NCI-H2171 treated with DMSO at 0.1 percent for 48 hours (cell line): ENCODE measurements at regions not wholly inside any gene's neighbourhood (a gene's known extent, or its start where the extent isn't known, plus 50 kb on each side); places are given as distances from the start of the nearest gene placed in this dataset.

Source experiments
- DNase-seq: peaks from one replicate; lab custom pipeline; 2025; lab: John Stamatoyannopoulos, UW

DNA sequence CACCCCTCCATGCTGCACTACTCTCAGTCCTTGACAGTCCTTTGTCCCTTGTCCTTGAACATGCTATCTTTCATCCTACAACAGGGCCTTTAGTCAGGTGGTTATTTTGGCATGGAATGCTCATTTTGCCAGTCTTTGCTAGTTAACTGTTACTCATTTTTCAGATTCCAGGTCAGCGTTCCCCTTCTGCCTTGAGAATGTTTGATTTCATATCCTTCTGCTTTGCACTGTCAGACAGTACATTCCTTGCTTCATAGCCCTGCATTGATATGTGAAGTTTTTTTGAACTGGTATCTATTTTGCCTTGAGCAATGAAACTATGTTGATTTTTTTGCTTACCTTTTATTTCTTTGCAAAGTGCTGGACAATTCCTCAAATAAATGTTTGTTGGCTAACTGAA lies 638.2 kb upstream of the SEMA6A start:
- no peak for DNase-seq

DNA sequence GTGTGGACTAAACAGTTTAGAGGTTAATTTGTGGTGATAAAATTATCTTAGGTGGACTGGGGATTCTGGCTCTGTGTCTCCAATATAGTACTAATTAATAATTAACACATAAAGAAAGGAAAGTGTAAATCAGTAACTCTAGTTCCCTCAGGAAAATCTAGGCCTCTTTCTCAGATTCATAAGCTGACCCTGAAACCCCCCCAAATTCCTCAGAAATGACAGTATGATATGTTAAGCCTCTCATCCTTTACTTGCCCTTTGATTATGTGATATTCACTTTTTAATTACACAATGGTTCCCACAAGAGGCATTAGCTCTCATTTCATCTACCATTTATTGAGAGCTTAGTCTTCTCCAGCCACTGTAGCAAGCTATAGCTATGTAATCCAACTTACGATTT lies 636.2 kb upstream of the SEMA6A start:
- DNase-seq, result no peak

DNA sequence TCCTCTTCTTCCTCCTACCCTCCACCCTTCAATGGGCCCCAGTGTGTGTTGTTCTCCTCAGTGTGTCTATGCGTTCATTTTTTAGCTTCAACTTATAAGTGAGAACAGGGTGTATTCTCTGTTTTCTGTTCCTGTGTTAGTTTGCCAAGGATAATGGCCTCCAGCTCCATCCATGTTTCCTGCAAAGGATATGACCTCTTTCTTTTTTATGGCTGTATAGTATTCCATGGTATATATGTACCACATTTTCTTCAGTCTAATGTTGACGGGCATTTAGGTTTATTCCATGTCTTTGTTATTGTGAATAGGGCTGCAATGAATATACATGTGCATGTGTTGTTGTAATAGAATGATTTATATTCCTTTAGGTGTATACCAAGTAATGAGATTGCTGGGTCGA lies 634.9 kb upstream of the SEMA6A start:
- DNase-seq, result no peak

DNA sequence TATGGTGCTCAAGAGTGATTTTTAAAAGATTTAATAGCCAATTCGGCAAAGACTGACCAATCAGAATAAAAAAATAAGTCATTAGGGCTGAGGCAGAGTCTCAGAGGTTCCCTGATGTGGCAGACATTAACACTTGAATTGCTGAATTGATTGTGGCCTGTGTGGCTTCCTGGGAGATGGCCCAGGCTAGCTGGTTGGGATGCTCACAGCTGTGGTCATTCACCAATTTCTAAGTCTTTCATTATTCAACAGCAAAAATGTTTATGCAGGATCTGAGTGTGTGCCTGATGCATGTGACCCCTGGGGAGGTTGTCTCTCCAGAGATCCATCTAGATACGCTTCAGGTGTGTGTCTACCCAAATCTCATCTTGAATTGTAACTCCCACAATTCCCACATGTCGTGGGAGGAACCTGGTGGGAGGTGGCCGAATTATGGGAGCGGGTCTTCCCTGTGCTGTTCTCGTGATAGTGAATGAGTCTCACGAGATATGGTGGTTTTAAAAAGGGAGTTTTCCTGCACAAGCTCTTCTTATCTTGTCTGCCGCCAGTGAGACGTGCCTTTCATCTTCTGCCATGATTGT lies 632.6 kb upstream of the SEMA6A start:
- DNase-seq, result no peak

DNA sequence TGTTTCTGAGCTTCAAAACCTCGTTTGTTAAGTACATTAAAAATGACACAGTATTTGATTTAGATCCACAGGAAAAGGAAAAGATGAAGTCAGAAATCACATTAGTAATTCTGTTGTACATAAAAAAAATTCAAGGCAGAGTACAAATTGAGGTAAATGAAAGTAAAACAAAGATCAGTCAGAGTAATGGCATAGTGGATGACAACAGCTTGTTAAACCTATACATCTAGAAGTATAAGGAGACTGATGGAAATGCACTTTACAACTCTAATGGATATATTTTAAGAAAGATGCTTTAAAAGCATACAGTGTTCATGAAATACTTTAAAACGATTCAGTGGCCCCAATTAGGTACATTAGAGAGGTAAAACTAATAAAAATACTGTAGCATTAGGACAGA lies 631.3 kb upstream of the SEMA6A start:
- peak; percentile 67 for DNase-seq

DNA sequence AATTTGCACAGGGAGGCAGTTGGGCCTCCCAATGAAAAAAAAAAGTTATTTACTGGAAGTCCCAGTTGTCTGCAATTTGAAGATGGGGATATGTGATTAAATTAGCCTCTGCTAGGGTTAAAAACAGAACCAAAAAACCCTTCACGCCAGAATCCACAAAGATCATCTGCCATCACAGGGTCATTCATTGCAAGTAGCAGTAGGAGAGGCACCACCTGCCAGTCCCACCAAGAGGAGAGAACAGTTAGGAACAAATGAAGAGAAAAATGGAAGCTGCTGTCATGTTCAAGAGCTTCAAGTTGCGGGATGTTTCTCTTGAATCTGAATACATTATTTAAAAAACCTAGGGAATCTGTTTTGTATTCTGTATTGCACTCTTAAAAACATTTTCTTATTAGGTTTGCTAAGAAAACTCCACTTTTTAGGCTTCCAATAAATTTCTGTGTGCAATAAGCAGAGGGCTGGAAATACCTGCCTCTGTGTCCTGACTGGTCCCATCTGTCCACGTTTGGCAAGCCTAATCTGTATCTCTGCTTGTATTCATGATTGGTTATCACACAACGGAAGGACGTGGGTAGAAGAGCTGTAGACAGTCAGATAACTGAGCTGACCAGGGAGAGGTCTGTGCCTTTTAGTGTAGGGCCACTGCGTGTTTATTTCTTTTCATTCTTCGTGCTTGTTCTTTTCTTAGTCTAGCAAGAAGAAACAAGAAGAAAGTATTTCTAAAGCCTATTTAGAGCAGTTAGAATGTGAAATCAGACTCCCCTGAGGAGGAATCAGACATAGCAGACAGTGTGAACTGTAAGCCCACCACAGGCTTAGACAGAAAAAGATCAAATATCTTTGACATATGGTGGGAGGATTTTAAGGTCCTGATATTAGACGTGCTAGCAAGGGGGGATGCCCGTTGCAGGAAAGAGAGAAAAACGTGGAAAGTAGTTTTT lies 630.6 kb upstream of the SEMA6A start:
- peak; percentile 82 for DNase-seq

DNA sequence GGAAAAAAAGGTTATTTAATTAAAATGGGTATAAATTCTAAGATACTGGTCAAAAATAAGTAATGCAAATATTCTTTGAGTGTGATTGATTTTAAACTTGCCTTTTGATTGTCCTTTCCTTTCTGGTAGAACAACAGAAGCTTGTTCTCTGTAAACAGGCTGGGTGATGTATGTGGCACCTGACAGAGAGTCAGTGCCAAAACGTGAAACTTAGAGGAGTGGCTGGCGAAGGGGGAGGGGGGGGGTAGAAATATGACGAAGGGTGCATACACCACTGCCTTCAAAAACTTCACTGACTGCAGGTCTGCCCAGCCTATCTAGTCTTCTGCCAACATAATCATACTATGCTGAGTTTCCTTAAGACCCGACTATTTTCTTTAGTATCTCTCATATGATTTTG lies 629.8 kb upstream of the SEMA6A start:
- DNase-seq, result peak; percentile 50

DNA sequence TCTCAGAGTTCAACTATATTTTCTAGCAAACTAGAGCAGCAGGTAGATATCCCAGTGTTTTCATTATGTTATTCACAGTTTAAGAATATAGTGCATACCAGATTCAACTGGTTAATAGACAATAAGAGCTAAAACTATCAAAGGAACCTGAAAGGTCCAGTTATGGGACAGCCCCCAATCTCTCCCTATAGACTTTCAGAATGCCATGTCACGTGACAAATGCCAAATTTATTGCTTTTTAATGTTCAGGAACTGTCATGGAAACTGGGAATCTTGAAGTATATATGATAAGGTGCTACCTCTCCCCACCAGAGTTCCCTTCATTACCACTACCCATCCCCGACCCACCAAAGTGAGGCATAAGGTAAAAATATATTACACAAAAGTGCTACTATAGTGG lies 629.0 kb upstream of the SEMA6A start:
- DNase-seq, result no peak

DNA sequence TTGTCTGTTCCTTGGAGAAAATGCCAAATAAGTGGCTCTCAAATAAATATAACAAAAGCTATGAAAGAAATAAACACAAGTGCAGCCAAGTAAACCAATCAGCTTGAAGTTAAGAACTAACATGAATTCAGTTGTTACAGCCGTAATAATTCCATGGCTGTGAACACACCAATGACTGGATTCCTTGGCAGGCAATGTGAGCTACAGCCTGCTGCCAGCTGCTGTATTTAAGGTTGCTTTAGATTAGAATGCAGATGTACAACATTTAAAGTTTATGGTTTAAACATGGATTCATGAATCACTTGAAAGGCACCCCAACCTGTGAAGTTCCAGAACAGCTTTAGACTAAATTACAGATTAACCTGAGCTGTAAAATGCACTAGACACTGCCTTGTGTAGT lies 626.4 kb upstream of the SEMA6A start:
- DNase-seq, result no peak

DNA sequence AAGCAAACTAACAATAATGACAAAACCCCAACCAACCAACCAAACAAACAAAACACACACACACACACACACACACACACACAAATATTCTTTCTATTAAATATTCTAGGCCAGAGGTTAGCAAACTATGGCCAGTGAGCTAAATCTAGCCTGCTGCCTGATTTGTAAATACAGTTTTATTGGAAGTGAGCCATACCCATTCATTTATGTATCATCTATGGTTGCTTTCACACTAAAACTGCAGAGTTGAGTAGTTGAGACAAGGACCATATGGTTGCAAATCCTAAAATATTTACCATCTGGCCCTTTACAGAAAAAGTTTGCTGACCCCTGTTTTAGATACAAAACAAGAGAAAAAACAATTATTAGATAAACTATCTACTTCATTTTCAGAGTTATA lies 620.5 kb upstream of the SEMA6A start:
- DNase-seq, result peak; percentile 49

DNA sequence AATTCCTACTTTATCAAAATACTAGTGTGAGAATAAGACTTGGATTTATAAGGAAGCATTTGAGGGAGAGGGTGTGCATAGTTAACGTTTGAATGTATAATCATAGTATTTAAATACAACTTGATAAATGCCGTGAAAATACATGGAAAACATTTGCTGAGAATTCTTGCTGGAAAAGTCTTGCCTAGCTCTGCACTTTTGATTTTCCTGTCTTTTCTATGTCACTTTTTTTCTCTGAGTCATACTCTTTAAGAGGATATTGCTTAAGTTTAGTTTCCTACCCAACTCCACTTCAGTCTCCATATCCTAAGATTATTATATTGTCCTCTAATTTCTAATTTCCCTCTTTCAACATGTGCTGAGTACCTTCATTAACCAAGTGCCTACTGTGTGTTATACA lies 616.6 kb upstream of the SEMA6A start:
- no peak for DNase-seq

DNA sequence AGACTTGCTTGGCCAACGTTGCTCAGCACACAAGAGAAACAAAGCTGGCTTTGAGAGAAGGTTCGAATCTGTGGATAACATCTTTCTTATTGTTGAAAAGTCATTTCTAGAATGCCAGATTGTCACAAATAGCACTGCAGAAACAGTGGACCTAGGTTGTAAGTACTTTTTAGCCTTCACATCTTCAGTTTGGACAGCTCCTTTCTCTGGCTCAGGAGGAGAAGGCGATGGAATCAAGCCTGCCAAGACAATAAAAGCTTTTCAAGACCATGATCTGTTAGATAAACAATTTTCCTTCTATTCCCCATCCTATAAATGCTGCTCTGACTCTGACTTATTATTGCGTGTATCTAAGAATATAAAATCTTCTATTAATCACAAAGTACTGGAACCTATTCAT lies 615.2 kb upstream of the SEMA6A start:
- DNase-seq, result no peak

DNA sequence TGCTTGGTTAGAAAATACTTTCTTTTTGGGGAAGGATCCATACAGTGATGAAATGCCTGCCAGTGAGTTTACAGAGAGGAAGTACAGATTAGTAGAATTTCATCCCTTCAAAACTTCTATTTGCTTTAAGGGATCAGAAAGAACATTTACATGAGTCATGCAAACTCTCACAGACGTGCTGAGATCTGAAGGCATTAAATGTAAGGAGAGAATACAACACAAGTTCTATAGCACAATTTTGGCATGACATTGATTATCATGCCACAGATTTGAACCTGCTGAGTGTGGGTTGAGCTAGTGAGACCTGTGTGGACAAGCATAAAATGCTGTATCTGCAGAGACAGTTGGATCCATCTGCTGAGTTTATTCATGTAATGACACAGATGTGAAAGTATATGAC lies 613.6 kb upstream of the SEMA6A start:
- DNase-seq, result no peak

DNA sequence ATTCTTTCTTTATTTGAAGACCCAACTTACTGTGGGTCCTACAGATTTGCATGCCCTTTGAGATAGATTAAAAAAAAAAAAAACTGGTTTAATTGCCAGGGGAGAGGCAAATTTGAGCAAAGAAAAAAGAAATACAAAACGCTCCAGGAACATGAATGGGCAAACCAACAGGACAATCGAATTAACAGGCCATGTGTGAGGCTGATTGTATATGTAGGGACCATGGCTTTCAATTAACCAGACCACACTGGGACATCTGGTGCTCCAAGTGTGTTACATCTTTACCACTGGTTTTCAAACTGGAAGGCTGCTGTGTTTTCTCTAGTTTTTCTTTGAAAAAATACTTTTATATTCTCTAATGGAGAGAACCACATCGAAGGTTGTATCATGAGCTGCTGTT lies 612.1 kb upstream of the SEMA6A start:
- no peak for DNase-seq

DNA sequence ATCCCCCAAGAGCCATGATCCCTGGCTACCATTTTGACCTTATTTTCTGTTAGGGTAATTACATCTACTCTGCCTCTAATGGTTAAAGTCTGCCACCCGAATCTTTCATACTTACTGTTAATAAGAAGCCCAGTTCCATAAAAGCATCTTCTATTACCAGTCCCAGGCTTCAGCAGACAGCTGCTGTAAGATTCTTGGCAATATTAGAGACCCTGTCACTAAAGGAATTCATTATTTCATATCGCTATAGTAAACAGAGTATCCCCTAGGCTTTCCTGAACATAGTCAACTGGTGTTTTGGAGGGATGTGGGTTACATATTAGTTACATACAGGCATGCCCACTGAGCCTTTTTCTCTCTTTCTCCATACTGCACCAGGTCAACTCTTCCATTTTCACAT lies 608.7 kb upstream of the SEMA6A start:
- no peak for DNase-seq

DNA sequence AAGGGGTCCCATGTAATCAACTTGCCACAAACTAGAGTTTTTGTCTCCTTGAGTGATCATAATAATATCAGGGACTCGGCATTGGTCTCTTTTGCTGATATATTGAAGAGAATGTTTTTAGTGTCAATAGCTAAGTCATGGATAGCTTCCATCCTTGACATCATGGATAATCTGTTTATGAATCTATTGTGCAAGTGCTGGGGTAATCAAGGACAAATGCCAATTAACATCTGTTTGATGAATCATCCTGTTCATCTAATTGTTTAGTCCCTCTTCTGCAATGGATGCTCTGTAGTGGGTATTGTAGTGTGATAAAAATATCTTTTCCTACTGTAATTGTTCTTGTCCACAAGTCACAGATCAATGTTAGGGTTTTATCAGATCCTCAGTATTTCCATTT lies 607.5 kb upstream of the SEMA6A start:
- DNase-seq, result no peak

DNA sequence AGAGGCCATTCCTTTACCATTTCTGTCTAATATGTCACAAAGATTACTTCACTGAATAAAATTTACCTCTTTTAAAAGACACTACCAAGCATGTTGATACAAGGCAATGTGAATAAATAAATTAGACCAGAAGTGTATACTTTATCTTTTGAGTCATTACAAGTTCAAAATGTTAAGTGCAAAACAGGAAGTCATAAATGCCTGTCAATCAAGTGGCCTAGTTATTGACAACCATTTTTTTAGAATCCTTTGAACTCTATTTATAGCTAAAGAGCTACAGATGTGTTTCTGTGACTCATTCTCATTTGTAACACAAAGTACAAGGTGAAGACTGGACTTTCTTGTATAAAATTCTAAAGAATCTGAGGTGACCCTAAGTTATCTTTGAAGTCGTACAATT lies 602.7 kb upstream of the SEMA6A start:
- no peak for DNase-seq

DNA sequence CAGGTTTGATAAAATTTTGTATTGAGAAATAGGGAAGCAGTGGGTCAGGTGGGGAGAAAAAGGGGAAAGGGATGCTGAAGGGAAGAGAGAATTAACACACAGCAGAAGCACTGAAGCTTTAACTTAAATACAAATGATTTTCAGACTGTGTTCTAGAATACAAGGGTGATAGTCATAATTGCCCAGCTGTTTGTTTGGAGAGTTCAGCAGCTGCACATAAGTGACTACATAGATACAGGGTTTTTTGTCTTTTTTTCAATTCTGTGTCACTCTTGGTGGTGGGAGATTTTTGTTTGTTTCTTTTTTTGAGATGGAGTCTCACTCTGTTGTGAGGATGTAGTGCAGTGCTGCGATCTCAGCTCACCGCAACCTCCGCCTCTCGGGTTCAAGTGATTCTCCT lies 590.4 kb upstream of the SEMA6A start:
- no peak for DNase-seq

DNA sequence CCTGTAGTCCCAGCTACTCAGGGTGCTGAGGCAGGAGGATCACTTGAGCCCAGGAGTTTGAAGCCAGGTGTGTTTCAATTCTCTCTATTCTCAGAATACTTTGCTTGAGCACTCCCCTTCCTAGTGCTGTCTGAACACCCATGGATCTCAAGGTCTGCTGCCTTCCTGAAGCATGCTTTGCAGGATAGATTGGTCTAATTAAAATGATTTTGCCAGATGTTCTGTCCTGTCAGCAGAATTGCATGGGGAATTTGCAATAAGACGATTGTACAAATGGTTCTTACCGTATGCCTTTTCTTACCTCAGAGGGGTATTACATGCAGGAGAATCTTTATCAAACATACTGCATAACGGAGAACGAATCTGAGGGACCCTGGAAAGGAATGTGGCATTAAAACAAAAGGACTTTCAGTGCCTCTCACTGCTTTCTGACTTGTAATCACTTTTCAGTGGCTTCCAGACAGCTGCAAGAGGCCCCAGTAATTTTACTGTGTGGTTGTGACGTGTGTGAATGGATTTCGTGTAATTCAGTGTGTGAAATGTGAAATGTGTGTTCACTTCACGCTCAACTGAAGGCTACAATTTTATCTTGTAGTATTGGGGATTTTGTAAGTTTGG lies 587.2 kb upstream of the SEMA6A start:
- no peak for DNase-seq

DNA sequence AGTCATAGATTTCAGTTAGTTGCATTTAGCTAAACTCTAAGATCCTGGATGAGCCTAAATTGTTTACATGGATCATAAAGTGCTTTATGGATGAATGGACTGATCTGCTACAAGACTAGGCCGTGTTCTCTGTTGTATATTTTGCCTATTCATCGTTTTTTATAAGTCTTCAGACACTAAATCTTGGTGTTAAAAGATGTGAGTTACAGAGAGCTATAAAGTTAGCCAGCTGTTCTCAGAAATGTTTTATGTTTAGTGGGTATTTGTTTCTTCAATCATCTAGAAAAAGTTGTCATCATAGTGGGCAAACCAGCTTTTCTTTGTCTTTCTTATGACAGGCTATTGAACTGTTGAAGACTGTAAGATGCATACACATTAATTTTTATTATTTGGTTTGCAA lies 585.8 kb upstream of the SEMA6A start:
- DNase-seq, result no peak

DNA sequence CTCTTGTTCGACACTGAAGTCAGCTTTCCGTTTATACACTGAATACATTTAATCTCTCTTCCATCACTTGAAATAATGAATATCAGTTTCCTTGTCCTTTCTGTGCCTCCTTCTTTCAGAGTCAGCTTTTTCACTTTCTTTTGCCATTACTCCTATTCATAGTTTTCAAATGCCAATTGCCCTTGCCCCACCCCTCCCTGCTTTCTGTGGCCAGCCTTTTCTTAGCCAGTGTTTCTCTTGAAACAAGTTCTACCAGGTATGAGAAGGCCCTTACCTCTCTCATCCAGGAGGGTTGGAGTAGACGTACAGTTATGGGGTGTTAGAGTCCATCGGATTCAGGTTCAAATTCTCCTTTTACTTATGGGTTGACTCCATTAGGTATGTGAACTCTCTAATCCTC lies 574.7 kb upstream of the SEMA6A start:
- DNase-seq, result no peak

DNA sequence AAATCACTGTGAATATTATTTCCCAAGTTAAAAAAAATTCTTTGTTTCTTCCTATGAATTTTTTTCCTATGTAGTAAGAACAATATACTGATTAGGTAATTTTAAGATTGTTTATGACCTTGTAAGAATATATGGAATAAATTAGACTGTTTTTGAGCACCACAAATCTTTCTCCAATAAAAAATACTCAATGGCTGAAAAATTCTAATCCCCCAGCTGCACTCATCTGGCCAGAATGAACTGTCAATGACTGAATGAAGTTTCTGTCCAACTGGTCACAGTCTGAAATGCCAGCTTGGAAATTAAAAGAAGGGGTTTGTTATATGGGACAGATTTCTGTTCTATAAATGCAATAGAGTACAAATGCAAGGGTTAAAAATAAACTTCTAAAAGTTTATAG lies 569.5 kb upstream of the SEMA6A start:
- DNase-seq, result no peak

DNA sequence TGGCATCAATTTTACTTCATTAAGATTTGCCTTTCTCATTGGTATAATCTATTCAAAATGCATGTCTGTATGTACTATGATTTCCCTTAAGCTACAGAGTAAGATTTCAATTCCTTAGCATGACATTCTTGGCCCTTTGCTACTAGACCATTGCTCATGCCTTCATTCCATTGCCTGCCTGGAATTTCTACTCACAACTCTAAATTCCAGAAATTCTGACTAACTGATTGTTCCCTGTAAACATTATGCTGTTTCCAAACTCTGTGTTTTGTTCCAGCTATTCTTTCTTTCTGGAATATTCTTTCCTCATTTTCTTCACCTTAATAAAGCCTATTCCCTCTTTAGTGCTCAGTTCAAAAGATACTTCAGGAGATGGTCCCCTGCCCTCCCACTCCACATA lies 568.8 kb upstream of the SEMA6A start:
- DNase-seq, result no peak
